Jurkat, Clone E6-1 (cell line): ENCODE measurements at regions not wholly inside any gene's neighbourhood (a gene's known extent, or its start where the extent isn't known, plus 50 kb on each side); places are given as distances from the start of the nearest gene placed in this dataset.
A peak's percentile ranks its signal among the peaks of the same experiment; 100 is the strongest.
"Not testable (repeated sequence)": the region's sequence is repeated elsewhere in the genome, so short reads cannot be mapped to it uniquely, and the experiment has no call there.

Experiments
- DNase-seq: peaks from one replicate; pipeline ENCODE4 v3.0.0-alpha.2; 2011; ENCODE audit warnings: low read depth, low spot score
- H3K4me3 ChIP-seq: 2 replicates; pipeline ENCODE4 v1.5.1; 2011; ENCODE audit warnings: mild to moderate bottlenecking, low read length, control low read depth, moderate library complexity

DNA sequence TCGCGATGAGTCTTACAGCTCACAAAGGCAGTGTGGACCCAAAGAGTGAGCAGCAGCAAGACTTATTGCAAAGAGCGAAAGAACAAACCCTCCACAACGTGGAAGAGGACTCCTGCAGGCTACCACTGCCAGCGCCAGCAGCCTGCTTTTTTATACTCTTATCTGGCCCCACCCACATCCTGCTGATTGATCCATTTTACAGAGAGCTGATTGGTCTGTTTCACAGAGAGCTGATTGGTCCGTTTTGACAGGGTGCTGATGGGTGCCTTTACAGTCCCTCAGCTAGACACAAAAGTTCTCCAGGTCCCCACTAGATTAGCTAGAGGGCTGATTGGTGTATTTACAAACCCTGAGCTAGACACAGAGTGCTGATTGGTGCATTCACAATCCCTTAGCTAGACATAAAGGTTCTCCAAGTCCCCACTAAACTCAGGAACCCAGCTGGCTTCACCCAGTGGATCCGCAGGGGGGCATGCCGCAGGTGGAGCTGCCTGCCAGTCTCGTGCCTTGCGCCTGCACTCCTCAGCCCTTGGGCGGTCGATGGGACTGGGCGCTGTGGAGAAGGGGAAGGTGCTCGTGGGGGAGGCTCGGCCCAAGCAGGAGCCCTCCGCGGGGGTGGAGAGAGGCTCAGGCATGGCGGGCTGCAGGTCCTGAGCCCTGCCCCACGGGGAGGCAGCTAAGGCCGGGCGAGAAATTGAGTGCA is 75.7 kb downstream of the QDPR start:
- peak; percentile 1 for DNase-seq
- not testable (repeated sequence) for H3K4me3 ChIP-seq

DNA sequence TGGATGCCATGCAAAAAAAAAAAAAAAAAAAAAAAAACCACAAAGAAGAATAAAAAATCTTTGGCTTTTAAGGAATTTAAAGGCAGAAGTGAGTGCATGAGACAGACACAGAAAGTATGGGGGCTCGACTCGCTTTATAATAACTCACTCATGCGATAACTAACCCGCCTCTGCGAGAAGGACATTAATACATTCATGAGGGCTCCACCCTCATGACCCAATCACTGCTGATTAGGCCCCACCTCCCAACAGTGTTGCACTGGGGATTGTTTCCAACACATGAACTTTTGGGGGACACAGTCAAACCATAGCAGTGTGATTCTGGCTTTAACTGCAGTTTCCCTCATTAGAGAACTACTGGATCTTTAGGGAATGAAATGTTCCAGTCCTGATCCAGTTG is 78.1 kb downstream of the QDPR start:
- no peak overlapping the region for H3K4me3 ChIP-seq
- no peak for DNase-seq

DNA sequence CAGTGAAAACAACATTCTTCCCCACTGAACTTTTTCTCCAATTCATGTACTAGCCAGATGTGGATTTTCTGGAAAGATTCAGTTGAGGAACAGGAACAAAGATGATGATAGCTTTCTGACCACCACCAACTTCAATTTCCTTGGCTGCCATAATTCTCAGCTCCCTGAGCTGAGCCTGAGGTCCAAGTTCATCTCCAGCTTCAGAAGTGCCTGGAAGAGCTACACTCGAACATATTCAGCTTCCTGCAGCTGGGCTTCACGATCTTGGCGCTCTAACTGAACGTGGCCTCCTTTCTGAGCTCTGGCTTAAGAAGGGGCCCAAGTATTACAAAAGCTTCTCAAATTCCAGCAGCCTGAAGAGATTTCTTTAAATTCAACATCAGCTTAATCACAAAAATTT is 83.9 kb downstream of the QDPR start:
- no peak overlapping the region for H3K4me3 ChIP-seq
- DNase-seq: no peak

DNA sequence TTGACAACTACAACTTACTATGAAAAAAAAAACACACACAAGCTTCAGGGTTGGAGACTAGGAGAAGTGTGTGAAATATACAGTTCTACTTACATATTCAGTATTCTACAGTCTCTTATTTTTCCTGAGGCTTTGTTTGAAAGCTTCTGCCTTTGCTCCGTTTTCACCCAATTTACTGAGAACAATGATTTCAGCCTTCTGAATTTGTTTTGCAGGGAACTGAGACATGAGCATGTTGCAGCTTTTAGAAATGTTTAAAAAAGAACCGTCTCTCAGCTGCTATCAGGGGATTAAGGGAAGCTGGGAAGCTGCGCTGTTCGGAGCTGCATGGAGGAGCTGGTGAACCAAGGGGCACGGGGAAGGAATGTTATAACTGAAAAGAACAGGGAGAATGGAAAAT is 85.7 kb downstream of the QDPR start:
- no peak for DNase-seq
- H3K4me3 ChIP-seq: no peak overlapping the region

DNA sequence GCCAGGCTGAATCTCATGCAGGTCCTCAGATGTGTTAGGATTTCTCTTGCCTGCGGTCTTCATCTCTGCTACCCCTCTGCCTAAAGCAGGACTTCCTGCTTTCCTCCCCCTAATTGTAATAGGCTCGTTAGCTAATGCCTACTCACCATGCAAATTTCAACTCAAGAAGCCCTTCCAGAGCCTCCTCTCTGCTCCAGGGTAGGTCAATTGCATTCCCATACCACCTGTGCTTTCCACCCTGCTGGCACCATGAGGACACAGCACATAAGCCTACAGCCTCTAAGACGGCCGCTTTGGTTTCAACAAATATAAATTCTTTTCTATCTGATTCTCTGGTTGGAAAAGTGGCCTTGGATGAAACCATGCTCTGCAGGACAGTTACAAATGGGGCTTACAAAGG is 93.9 kb downstream of the QDPR start:
- DNase-seq: no peak

DNA sequence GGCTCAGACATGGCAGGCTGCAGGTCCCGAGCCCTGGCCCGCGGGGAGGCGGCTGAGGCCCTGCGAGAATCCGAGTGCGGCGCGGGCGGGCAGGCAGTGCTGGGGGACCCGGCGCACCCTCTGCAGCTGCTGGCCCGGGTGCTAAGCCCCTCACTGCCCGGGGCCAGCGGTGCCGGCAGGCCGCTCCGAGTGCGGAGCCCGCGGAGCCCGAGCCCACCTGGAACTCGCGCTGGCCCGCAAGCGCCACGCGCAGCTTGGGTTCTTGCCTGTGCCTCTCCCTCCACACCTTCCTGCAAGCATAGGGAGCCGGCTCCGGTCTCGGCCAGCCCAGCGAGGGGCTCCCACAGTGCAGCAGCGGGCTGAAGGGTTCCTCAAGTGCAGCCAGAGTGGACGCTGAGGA is 97.5 kb downstream of the QDPR start:
- no peak overlapping the region for H3K4me3 ChIP-seq
- DNase-seq: no peak

More for the DNA sequence above, 93.9 kb downstream of the QDPR start:
- no peak overlapping the region for H3K4me3 ChIP-seq

DNA sequence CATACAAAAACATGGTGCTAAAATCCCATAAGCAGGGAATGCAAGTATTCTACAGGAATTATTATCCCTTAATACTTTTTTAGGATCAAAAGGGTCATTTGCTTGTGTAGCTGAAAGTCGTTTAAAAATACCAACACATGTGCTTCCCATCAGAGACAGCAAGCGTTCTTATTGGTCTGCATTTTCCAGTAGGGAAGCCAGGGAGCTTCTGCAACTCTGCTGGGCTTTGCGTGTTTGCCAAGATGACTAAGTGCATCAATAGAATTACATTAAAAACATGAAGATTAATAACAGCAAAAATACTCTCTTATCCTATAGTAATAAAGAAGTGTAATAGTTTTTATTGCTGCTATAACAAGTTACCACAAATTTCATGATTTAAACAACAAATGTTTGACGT is 111.2 kb downstream of the QDPR start:
- no peak overlapping the region for H3K4me3 ChIP-seq
- no peak for DNase-seq

DNA sequence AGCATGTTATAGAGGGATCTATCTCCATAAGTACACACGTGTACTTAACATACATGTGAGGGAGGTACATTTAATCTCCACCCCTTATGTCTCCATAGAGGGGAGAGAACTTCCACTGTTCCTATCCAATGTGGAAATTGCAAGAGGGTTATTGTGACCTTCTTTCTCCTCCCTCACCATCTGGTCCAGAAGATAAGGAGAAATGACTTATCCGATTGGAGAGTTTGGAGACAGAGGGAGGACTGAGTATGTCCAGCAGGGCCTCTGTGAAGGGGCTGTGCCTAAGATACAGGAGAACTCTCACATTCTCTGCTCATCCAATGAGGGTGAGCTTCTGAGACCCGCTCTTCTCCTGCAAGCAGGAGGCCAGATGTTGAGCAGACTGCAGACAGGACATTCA is 113.1 kb downstream of the QDPR start:
- H3K4me3 ChIP-seq: no peak overlapping the region
- no peak for DNase-seq

DNA sequence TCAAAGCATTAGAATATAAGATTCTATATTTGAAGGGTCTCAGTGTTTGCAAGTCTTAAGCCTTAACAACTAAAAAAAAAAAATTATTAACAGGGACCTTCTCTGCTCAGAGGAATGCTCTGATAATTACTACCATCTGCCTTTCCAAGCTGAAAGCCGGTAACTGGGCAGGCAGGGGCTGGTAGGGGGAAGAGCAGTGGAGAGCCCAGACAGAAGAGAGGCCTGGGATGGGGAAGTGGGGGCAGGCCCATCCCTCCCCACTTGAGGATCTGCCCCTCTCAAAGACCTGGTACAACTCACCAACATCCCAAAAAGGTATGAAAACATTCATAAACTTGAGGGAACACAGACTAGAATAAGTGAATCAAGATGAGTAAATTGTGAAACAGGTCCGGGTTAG is 113.9 kb downstream of the QDPR start:
- no peak for DNase-seq
- no peak overlapping the region for H3K4me3 ChIP-seq

DNA sequence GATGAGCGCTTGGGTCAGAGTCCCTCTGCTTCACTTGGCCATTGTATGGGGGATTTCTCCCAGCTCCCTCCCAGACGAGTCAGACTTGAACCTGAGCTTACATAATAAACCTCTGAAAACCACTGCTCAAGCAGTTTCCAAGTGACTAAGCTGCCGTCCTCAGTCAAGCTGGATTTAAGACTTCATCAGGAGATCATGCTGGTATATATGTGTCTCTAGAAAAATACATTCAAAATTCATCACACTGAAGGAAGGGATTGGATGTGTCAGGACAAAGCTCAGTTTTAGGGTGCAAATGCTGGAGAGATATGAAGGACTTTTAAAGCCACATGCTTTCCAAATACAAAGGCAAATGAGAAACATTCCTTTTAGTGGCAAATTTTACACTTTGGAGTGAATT is 114.3 kb downstream of the QDPR start:
- DNase-seq: no peak
- no peak overlapping the region for H3K4me3 ChIP-seq

DNA sequence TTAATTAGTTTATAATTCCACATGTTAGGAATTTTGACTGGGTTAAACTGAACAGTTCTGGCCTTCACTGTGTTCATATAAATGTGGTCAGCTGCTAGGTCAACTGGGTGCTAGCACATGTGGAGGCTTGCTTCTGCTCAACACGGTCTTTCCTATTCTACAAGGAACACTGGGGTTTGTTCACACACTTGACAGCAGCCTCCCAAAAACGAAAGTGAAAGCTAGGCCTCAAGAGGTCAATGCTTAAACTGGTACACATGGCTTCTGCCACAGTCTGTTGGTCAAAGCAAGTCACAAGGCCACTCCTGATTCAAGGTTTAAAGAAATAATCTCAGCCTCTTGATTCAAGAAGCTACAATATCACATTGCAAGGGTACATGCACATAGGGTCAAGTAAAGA is 126.5 kb downstream of the QDPR start:
- H3K4me3 ChIP-seq: no peak overlapping the region
- peak; percentile 24 for DNase-seq

DNA sequence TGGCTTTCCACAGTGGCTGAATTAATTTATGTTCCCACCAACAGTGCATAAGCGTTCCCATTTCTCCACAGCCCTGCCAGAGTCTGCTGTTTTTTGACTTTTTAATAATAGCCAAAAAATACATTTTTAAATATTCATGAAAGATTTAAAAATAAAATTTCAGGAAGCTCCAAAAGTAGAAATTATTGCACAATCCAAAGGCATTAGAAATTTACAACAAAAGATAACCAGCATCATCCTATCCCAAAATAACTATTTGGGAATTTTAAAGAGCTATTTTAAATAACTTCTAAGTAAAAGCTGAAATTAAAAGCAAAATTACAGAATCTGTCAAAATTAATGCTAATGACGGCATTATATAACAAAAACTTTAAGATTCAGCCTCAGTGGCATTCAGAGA is 131.5 kb downstream of the QDPR start:
- DNase-seq: no peak
- no peak overlapping the region for H3K4me3 ChIP-seq

DNA sequence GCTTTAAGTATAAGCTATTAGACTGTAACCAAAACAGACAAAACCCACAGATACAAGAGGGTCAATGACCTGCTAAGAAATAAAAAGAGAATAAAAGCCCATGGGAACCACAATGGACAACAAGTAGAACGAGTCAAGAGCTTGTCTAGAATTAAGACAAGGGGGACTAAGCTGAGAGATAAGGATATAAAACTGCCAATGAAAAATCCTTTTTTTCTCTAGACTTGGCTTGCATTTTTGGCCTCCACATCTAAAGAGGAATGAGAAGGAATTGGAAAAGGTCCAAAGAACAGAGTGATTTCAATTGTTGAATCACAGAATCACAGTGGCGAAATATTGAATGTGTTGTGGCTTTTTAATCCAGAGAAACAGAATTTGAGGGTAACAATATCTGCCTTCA is 135.7 kb downstream of the QDPR start:
- H3K4me3 ChIP-seq: no peak overlapping the region
- DNase-seq: no peak

DNA sequence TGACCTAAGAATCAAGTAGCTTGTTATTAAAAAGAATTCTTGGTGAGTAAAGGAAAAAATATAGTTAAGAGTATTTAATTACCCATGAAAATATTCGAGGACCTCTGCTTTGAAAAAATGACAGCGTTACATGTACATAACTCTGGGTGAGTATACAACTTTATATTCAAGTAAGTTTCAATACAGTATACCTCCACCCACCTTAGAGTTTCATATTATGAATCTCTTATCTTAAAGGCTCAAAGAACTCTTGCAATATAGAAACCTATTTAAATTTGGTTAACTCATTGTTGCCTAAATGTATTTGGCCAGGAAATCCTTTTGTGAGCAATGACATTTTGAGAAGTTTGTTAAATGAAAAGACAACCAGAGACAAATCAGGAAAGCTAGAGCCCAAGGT is 138.2 kb downstream of the QDPR start:
- no peak for DNase-seq

DNA sequence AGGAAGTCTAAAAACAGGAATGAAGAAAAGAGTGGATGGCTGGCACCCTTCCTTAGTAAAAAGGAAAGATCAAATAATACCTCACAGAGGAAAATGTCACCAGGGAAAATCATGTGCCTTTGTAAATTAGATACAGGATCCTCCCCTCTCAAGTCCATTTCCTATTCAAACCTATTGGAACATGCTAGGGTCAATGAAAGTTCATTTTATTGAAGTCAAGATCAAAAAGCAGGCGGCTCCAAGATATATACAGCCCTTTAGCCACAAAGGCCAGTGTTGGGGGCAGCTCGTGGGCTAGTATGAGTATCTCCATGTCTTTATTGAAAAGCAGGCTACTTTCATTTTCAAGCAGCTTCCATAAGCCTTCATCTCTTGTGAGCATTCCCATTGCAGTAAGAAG is 141.1 kb downstream of the QDPR start:
- no peak for DNase-seq
- no peak overlapping the region for H3K4me3 ChIP-seq

More for the DNA sequence above, 138.2 kb downstream of the QDPR start:
- H3K4me3 ChIP-seq: no peak overlapping the region

DNA sequence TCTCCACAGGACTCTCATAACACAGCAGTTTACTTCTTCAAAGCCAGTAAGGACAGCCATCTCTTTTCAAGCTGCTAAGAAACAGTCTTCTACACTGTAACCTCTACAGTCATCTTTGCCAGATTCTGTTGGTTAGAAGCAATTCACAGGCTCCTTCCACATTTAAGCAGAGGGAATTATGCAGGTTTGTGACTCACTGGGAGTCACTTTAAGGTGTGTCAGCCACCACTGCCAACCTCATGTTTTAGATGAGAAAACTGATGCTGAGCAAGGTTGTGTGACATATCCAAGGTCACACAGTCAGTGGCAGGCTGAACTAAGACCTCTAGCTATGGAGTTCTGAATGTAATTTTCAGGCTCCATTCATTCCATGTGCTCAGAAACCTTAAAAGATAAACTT is 143.5 kb downstream of the QDPR start:
- no peak overlapping the region for H3K4me3 ChIP-seq
- no peak for DNase-seq

DNA sequence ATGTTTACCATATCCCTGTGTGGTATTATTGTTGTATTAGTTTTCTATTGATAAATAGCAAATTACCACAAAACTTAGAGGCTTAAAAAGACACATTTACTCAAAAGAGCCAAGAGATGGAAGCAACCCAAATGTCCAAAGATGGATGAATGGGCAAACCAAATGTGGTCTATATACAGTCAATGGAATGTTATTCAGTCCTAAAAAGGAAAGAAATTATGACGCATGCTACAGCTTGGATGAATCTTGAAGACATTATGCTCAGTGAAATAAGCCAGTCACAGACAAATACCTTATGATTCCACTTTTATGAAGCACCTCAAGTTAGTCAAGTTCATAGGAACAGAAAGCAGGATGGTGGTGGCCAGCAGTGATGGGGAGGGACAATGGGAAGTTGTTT is 144.7 kb downstream of the QDPR start:
- no peak overlapping the region for H3K4me3 ChIP-seq
- no peak for DNase-seq

DNA sequence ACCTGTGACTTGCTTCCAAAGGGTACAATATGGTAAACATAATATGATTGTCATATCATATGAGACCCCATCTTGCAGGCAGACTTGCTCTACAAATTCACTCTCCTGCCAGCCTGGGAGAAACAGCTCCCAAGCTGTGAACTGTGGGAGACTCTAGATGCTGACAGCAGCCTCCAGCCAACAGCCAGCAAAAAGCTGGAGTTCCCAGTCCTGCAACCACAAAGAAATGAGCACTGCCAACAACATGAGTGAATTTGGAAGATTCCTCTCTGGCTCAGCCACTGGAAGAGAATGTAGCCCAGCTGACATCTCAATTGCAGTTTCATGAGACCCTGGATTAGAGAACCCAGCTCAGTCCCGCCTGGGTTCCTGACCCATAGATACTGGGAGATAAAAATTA is 145.4 kb downstream of the QDPR start:
- H3K4me3 ChIP-seq: no peak overlapping the region
- no peak for DNase-seq

DNA sequence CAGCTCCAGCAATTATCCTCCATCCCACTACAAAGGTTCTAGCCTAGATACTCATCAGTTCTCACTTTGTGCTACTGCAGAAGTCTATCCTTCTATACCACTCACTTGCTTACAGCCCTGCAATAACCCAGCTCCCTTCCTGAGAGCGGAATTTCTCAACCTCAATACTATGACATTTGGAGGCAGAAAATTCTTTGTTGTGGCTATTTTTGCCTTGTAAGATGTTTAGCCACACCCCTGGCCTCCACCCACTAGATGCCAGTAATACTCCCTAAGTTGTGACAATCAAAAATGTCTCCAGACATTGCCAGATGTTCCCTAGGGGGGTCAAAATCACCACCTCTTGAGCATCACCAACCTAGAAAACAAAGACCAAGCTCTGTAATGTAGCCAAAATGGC is 149.5 kb downstream of the QDPR start:
- no peak overlapping the region for H3K4me3 ChIP-seq
- no peak for DNase-seq

DNA sequence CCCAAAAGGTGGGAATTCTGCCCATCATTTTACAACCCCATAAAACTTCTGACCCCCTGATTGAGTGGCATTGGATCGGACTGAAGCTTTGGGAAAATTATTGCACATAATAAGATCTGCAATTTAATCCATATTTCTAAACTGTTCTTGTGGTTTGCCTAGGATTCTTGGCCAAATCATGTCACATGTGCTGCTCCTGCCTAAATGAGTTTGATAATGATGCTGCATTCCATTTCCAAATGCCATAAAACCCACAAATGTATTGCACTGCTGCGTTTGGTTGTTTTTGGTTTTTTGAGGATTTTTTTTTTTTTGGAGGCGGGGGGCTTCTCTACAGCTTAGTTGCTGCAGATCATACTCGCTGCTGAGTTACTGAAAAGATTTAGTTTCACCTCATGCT is 153.6 kb downstream of the QDPR start:
- DNase-seq: no peak
- no peak overlapping the region for H3K4me3 ChIP-seq

DNA sequence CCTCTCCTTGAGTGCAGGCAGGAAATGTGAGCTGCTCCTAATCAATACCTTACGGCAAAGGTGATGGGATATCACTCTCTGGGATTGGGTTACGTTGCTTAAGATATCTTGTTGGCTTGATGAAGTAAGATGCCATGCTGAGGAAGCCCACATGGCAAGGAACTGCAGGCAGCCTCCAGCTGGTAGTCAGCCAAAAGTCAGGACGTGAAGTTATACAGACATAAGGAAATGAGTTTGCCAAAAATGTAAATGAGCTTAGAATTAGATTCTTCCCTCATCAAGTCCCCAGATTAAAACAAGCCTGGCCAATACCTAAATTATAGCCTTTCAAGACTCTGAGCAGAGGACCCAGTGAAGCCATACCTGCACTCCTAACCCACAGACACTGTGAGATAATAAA is 155.0 kb downstream of the QDPR start:
- no peak overlapping the region for H3K4me3 ChIP-seq
- DNase-seq: no peak

DNA sequence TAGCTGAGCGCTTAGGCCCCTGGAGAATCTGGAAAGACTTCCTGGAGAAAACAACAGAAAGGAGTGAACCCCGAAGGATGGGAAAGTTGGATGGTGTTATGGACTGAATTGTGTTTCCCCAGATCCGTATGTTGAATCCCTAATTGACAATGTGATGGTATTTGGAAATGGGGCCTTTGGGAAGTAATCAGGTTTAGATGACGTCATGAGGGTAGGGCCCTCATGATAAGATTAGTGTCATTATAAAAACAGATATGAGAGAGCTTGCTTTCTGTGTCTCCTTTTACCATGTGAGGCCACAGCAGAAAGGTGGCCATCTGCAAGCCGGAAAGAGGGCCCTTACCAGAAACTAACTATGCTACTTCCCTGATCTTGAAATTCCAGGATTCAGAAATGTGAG is 159.5 kb downstream of the QDPR start:
- DNase-seq: no peak
- H3K4me3 ChIP-seq: no peak overlapping the region
